ENCODE measurements at regions not wholly inside any gene's neighbourhood (a gene's known extent, or its start where the extent isn't known, plus 50 kb on each side); places are given as distances from the start of the nearest gene placed in this dataset.

DNA sequence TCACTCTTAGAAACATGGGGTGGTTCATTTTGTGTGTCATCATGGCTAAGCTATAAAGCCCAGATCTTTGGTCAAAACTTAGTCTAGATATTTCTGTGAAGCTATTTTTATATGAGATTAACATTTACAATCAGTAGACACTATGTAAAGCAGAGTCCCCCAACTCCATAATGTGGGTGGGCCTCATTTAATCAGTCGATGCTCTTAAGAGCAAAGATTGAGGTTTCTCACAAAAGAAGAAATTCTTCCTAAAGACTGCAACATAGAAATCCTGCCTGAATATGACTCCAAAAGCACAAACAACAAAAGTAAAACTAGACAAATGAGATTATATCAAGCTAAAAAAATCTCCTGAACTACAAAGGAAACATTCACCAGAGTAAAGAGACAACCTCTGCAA is 642.2 kb downstream of the DIAPH3 start:
- TF ChIP-seq, protein P1, sequence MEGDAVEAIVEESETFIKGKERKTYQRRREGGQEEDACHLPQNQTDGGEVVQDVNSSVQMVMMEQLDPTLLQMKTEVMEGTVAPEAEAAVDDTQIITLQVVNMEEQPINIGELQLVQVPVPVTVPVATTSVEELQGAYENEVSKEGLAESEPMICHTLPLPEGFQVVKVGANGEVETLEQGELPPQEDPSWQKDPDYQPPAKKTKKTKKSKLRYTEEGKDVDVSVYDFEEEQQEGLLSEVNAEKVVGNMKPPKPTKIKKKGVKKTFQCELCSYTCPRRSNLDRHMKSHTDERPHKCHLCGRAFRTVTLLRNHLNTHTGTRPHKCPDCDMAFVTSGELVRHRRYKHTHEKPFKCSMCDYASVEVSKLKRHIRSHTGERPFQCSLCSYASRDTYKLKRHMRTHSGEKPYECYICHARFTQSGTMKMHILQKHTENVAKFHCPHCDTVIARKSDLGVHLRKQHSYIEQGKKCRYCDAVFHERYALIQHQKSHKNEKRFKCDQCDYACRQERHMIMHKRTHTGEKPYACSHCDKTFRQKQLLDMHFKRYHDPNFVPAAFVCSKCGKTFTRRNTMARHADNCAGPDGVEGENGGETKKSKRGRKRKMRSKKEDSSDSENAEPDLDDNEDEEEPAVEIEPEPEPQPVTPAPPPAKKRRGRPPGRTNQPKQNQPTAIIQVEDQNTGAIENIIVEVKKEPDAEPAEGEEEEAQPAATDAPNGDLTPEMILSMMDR (conservative IDR thresholded peaks at IDR 0.05; ENCODE audit: low read depth in 2 of 2), result no peak
- no peak for TF ChIP-seq JUNB (IDR thresholded peaks at IDR 0.05; ENCODE audit: unreplicated experiment)
- no peak for TF ChIP-seq POLR2AphosphoS5 (IDR thresholded peaks at IDR 0.05; ENCODE audit: low read depth)
- TF ChIP-seq ETS1 (IDR thresholded peaks at IDR 0.05), result no peak
- TF ChIP-seq ZNF114 (CRISPR knock-in tag; IDR thresholded peaks at IDR 0.05), result no peak
- TF ChIP-seq ZNF331 (CRISPR knock-in tag; IDR thresholded peaks at IDR 0.05; ENCODE audit: low read depth), result no peak
- no peak for TF ChIP-seq EZH2 (IDR thresholded peaks at IDR 0.05; ENCODE audit: low read depth, unreplicated experiment)
- no peak for TF ChIP-seq EZH2phosphoT487 (IDR thresholded peaks at IDR 0.05; ENCODE audit: unreplicated experiment)
- TF ChIP-seq NANOG (IDR thresholded peaks at IDR 0.05; ENCODE audit: borderline replicate concordance), result no peak
- TF ChIP-seq REST (IDR thresholded peaks at IDR 0.05; ENCODE audit: unreplicated experiment), result no peak
- no peak for TF ChIP-seq CREB1 (CRISPR knock-in tag; IDR thresholded peaks at IDR 0.05; ENCODE audit: low read depth)
- TF ChIP-seq STAT1 (IDR thresholded peaks at IDR 0.05; ENCODE audit: unreplicated experiment), result no peak

Measured in GM23338 (cell line).